ENCODE measurements at regions not wholly inside any gene's neighbourhood (a gene's known extent, or its start where the extent isn't known, plus 50 kb on each side); places are given as distances from the start of the nearest gene placed in this dataset.

- no peak for TF ChIP-seq CTCF (IDR thresholded peaks at IDR 0.05; ENCODE audit: unreplicated experiment)
- Mint-ChIP-seq H3K36me3 (ENCODE audit: insufficient read depth, unreplicated experiment) (peaks cover 6% of the 10 kb centered on the region), H3K4me3 (ENCODE audit: low read depth, unreplicated experiment) (peak overlapping the region; percentile 65), H3K27ac (ENCODE audit: unreplicated experiment) (no peak overlapping the region), H3K9me3 (ENCODE audit: low read depth, unreplicated experiment) (peaks cover 14% of the 10 kb centered on the region), H3K4me1 (ENCODE audit: low read depth, unreplicated experiment) (peaks cover 8% of the 10 kb centered on the region), H3K27me3 (ENCODE audit: unreplicated experiment) (peaks cover 12% of the 10 kb centered on the region)
- BruUV-seq (replicated peaks), result no TSS peak
- intact Hi-C loops (cut with micrococcal nuclease; ENCODE audit: unreplicated experiment), result no loop called here
- no peak for DNase-seq
- CTCF ChIA-PET, result interaction anchor here (1.0 kb wide), 1 partner anchor 262 kb away, joined by 3 read pairs; no protein-coding TSS in a partner anchor
Measured at GRCh38 chr15:94844198-94844537, 612.8 kb downstream of the MCTP2 start.

GRCh38 chr15:94844538-94845389 is 613.4 kb downstream of the MCTP2 start:
- BruUV-seq (replicated peaks), result no TSS peak

GRCh38 chr15:94845390-94845716 is 614.0 kb downstream of the MCTP2 start:
- H3K4me3 Mint-ChIP-seq (ENCODE audit: low read depth, unreplicated experiment), result peak overlapping the region; percentile 65
- CTCF ChIA-PET, result no interaction called here
- H3K36me3 Mint-ChIP-seq (ENCODE audit: insufficient read depth, unreplicated experiment), result peaks cover 6% of the 10 kb centered on the region
- peaks cover 12% of the 10 kb centered on the region for H3K9me3 Mint-ChIP-seq (ENCODE audit: low read depth, unreplicated experiment)
- BruUV-seq (replicated peaks), result no TSS peak
- DNase-seq, result no peak
- peaks cover 12% of the 10 kb centered on the region for H3K27me3 Mint-ChIP-seq (ENCODE audit: unreplicated experiment)
- TF ChIP-seq CTCF (IDR thresholded peaks at IDR 0.05; ENCODE audit: unreplicated experiment), result no peak
- no peak overlapping the region for H3K27ac Mint-ChIP-seq (ENCODE audit: unreplicated experiment)
- peaks cover 8% of the 10 kb centered on the region for H3K4me1 Mint-ChIP-seq (ENCODE audit: low read depth, unreplicated experiment)
- intact Hi-C loops (cut with micrococcal nuclease; ENCODE audit: unreplicated experiment), result no loop called here

More at GRCh38 chr15:94844538-94845389, 613.4 kb downstream of the MCTP2 start:
- peak; percentile 65 for DNase-seq
- no peak for TF ChIP-seq CTCF (IDR thresholded peaks at IDR 0.05; ENCODE audit: unreplicated experiment)
- Mint-ChIP-seq H3K36me3 (ENCODE audit: insufficient read depth, unreplicated experiment) (peaks cover 6% of the 10 kb centered on the region), H3K27ac (ENCODE audit: unreplicated experiment) (no peak overlapping the region), H3K4me3 (ENCODE audit: low read depth, unreplicated experiment) (peak overlapping the region; percentile 65), H3K9me3 (ENCODE audit: low read depth, unreplicated experiment) (peaks cover 12% of the 10 kb centered on the region), H3K27me3 (ENCODE audit: unreplicated experiment) (peaks cover 12% of the 10 kb centered on the region), H3K4me1 (ENCODE audit: low read depth, unreplicated experiment) (peaks cover 8% of the 10 kb centered on the region)
- intact Hi-C loops (cut with micrococcal nuclease; ENCODE audit: unreplicated experiment), result no loop called here
- CTCF ChIA-PET, result interaction anchor here (0.5 to 1.0 kb wide), 2 partner anchors 262 to 1388 kb away, joined by 3 read pairs; no protein-coding TSS in a partner anchor

- BruUV-seq (replicated peaks), result no TSS peak
- H3K9me3 Mint-ChIP-seq (ENCODE audit: low read depth, unreplicated experiment), result peaks cover 8% of the 10 kb centered on the region
- intact Hi-C loops (cut with micrococcal nuclease; ENCODE audit: unreplicated experiment), result no loop called here
- DNase-seq, result no peak
- H3K36me3 Mint-ChIP-seq (ENCODE audit: insufficient read depth, unreplicated experiment), result peaks cover 6% of the 10 kb centered on the region
- peaks cover 8% of the 10 kb centered on the region for H3K4me1 Mint-ChIP-seq (ENCODE audit: low read depth, unreplicated experiment)
- TF ChIP-seq CTCF (IDR thresholded peaks at IDR 0.05; ENCODE audit: unreplicated experiment), result no peak
- no peak overlapping the region for H3K27ac Mint-ChIP-seq (ENCODE audit: unreplicated experiment)
- no peak overlapping the region for H3K4me3 Mint-ChIP-seq (ENCODE audit: low read depth, unreplicated experiment)
- H3K27me3 Mint-ChIP-seq (ENCODE audit: unreplicated experiment), result peaks cover 12% of the 10 kb centered on the region
- CTCF ChIA-PET, result no interaction called here
Measured at GRCh38 chr15:94847325-94847724, 616.0 kb downstream of the MCTP2 start.

All from Calu3 (cell line).